ENCODE measurements at regions not wholly inside any gene's neighbourhood (a gene's known extent, or its start where the extent isn't known, plus 50 kb on each side); places are given as distances from the start of the nearest gene placed in this dataset.

- no peaks in the 10 kb centered on the region for H3K36me3 ChIP-seq (ENCODE audit: control insufficient read depth, insufficient read depth, low read length)
- BruUV-seq (replicated peaks): no TSS peak
- no peak for TF ChIP-seq POLR2AphosphoS5 (IDR thresholded peaks at IDR 0.05; ENCODE audit: low read depth, low read length)
- TF ChIP-seq REST (IDR thresholded peaks at IDR 0.05; ENCODE audit: insufficient read depth in 1 of 2, low read depth in 2 of 2, low read length in 1 of 2): no peak
- no peak for TF ChIP-seq SIN3A (IDR thresholded peaks at IDR 0.05; ENCODE audit: borderline replicate concordance, insufficient read depth, low read depth, low read length)
- TF ChIP-seq TCF7L2 (IDR thresholded peaks at IDR 0.05; ENCODE audit: low read depth, low read length): no peak
- TF ChIP-seq CTCF (IDR thresholded peaks at IDR 0.05): no peak
- H3K27ac ChIP-seq (ENCODE audit: low read length): no peak overlapping the region
- ATAC-seq (no peak), DNase-seq (ENCODE audit: low read depth, low spot score) (no peak)
- H3K27me3 ChIP-seq (ENCODE audit: control insufficient read depth, insufficient read depth, low read length): no peaks in the 10 kb centered on the region
- intact Hi-C loops (cut with micrococcal nuclease; ENCODE audit: unreplicated experiment): no loop called here
- H3K9me3 ChIP-seq (ENCODE audit: control insufficient read depth, insufficient read depth, low read depth, low read length): no peaks in the 10 kb centered on the region
- ChIA-PET POLR2A (no interaction called here), CTCF (interaction anchor here (0.5 kb wide), 1 partner anchor 88 kb away, joined by 9 read pairs; no protein-coding TSS in a partner anchor)
- H3K4me3 ChIP-seq (ENCODE audit: low read depth in 2 of 2, low read length in 2 of 2): no peak overlapping the region
- no peaks in the 10 kb centered on the region for H3K4me1 ChIP-seq (ENCODE audit: control insufficient read depth, insufficient read depth, low read length)
- in situ Hi-C loops (cut with HindIII; ENCODE audit: low pct_unique_long_range_greater_than_20kb, low sequenced_read_pairs): no loop called here
These were observed 140.3 kb downstream of the CDC5L start for GRCh38 chr6:44527583-44528369.

GRCh38 chr6:44528370-44528644, 140.8 kb downstream of the CDC5L start:
- Histone ChIP-seq H3K4me3 (ENCODE audit: low read depth in 2 of 2, low read length in 2 of 2) (no peak overlapping the region), H3K9me3 (ENCODE audit: control insufficient read depth, insufficient read depth, low read depth, low read length) (no peaks in the 10 kb centered on the region), H3K27ac (ENCODE audit: low read length) (no peak overlapping the region), H3K4me1 (ENCODE audit: control insufficient read depth, insufficient read depth, low read length) (no peaks in the 10 kb centered on the region), H3K36me3 (ENCODE audit: control insufficient read depth, insufficient read depth, low read length) (no peaks in the 10 kb centered on the region), H3K27me3 (ENCODE audit: control insufficient read depth, insufficient read depth, low read length) (no peaks in the 10 kb centered on the region)
- ATAC-seq (no peak), DNase-seq (ENCODE audit: low read depth, low spot score) (no peak)
- intact Hi-C loops (cut with micrococcal nuclease; ENCODE audit: unreplicated experiment) (no loop called here), in situ Hi-C loops (cut with HindIII; ENCODE audit: low pct_unique_long_range_greater_than_20kb, low sequenced_read_pairs) (no loop called here)
- TF ChIP-seq CTCF (IDR thresholded peaks at IDR 0.05): no peak
- no peak for TF ChIP-seq POLR2AphosphoS5 (IDR thresholded peaks at IDR 0.05; ENCODE audit: low read depth, low read length)
- TF ChIP-seq SIN3A (IDR thresholded peaks at IDR 0.05; ENCODE audit: borderline replicate concordance, insufficient read depth, low read depth, low read length): no peak
- no peak for TF ChIP-seq REST (IDR thresholded peaks at IDR 0.05; ENCODE audit: insufficient read depth in 1 of 2, low read depth in 2 of 2, low read length in 1 of 2)
- no peak for TF ChIP-seq TCF7L2 (IDR thresholded peaks at IDR 0.05; ENCODE audit: low read depth, low read length)
- POLR2A ChIA-PET: no interaction called here
- CTCF ChIA-PET: no interaction called here
- no TSS peak for BruUV-seq (replicated peaks)
